ENCODE measurements at regions not wholly inside any gene's neighbourhood (a gene's known extent, or its start where the extent isn't known, plus 50 kb on each side); places are given as distances from the start of the nearest gene placed in this dataset.

DNA sequence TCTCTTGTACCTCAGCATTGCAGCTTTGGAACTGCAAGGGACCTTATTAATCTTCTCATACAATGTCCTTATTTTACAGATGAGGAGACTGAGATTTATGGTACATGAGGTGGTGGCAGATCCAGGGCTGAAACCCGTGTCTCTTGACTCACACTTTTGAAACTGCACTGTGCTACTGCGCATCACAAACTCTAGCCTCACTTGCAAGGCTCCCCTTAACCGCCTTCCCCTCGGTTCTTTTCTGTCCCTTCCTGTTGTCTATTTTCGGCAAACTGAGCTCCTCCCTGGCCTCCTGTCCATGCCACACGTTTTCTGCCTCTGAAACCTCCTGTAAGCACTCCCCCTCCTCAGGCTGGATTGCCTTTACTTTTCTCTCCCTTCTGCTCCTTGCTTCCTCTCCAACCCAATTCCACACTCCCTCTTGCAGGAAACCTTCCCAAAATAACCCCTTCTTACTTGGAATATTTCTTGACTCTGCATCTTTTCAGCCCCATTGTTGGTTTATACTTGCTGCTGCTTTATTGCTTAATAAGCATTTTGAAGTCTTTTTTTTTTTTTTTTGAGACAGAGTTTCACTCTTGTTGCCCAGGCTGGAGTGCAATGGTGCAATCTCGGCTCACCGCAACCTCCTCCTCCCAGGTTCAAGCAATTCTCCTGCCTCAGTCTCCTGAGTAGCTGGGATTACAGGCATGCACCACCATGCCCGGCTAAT is 72.4 kb upstream of the CISTR start:
- FAIRE-seq, result no peak
- H3K4me3 ChIP-seq (ENCODE audit: low read length in 3 of 3), result no peak overlapping the region
- no peak overlapping the region for H3K9ac ChIP-seq (ENCODE audit: low read length in 3 of 3)
- DNase-seq, result no peak
- H3K27me3 ChIP-seq (ENCODE audit: control insufficient read depth, insufficient read depth, low read length), result no peaks in the 10 kb centered on the region
- TF ChIP-seq, protein P1, sequence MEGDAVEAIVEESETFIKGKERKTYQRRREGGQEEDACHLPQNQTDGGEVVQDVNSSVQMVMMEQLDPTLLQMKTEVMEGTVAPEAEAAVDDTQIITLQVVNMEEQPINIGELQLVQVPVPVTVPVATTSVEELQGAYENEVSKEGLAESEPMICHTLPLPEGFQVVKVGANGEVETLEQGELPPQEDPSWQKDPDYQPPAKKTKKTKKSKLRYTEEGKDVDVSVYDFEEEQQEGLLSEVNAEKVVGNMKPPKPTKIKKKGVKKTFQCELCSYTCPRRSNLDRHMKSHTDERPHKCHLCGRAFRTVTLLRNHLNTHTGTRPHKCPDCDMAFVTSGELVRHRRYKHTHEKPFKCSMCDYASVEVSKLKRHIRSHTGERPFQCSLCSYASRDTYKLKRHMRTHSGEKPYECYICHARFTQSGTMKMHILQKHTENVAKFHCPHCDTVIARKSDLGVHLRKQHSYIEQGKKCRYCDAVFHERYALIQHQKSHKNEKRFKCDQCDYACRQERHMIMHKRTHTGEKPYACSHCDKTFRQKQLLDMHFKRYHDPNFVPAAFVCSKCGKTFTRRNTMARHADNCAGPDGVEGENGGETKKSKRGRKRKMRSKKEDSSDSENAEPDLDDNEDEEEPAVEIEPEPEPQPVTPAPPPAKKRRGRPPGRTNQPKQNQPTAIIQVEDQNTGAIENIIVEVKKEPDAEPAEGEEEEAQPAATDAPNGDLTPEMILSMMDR (IDR thresholded peaks at IDR 0.05; ENCODE audit: borderline replicate concordance, extremely low read depth, insufficient read depth), result no peak
- intact Hi-C loops (cut with DNase I), result no loop called here
- H3K27ac ChIP-seq (ENCODE audit: low read depth in 2 of 2, low read length in 2 of 2), result no peak overlapping the region
- H3K9me3 ChIP-seq (ENCODE audit: control insufficient read depth in 2 of 3, insufficient read depth in 1 of 3, low read length in 3 of 3), result no peaks in the 10 kb centered on the region
- no peaks in the 10 kb centered on the region for H3K4me1 ChIP-seq (ENCODE audit: control insufficient read depth in 2 of 3, insufficient read depth in 2 of 3, low read depth in 1 of 3, low read length in 3 of 3)
- H3K36me3 ChIP-seq (ENCODE audit: control insufficient read depth in 2 of 3, insufficient read depth in 3 of 3, low read length in 3 of 3), result no peaks in the 10 kb centered on the region

DNA sequence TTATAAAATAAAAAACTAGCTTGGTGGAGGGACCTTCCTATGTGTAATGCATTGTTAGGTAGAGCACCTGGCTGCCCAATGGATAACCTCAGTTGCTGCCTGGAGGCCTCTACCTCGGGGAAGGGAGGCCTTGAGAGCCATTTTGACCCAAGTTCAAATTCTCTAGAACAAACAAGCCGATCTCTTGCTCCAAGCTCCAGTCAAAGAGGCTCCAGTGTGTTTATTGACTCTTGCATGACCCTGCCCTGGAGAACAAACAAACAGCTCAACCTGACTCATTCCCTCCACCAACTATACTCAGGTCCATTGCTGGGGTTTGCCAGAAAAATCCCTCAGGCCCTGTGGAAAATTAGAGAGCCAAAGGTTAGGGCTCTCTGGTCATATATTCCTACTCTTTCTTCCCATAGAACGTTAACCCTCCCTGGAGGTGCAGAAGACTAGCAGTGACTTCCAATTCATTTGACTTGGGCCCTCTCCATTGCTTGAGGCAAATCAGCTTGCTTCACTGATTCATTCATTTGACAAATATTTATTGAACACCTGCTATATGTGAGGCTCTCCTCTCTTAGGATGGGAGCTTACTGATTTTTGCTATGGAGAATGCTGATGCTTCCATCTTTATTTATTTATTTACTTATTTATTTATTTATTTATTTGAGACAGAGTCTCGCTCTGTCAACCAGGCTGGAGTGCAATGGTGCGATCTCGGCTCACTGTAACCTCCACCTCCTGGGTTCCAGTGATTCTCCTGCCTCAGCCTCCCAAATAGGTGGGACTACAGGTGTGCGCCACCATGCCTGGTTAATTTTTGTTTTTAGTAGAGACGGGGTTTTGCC is 73.7 kb upstream of the CISTR start:
- no peaks in the 10 kb centered on the region for H3K36me3 ChIP-seq (ENCODE audit: control insufficient read depth in 2 of 3, insufficient read depth in 3 of 3, low read length in 3 of 3)
- H3K4me3 ChIP-seq (ENCODE audit: low read length in 3 of 3), result no peak overlapping the region
- H3K27me3 ChIP-seq (ENCODE audit: control insufficient read depth, insufficient read depth, low read length), result no peaks in the 10 kb centered on the region
- DNase-seq, result peak in 1 of 5 donors; percentile 30
- H3K9ac ChIP-seq (ENCODE audit: low read length in 3 of 3), result no peak overlapping the region
- TF ChIP-seq, protein P1 (IDR thresholded peaks at IDR 0.05; ENCODE audit: borderline replicate concordance, extremely low read depth, insufficient read depth), result no peak
- no peaks in the 10 kb centered on the region for H3K4me1 ChIP-seq (ENCODE audit: control insufficient read depth in 2 of 3, insufficient read depth in 2 of 3, low read depth in 1 of 3, low read length in 3 of 3)
- no peak for FAIRE-seq
- no peak overlapping the region for H3K27ac ChIP-seq (ENCODE audit: low read depth in 2 of 2, low read length in 2 of 2)
- intact Hi-C loops (cut with DNase I), result no loop called here
- no peaks in the 10 kb centered on the region for H3K9me3 ChIP-seq (ENCODE audit: control insufficient read depth in 2 of 3, insufficient read depth in 1 of 3, low read length in 3 of 3)

DNA sequence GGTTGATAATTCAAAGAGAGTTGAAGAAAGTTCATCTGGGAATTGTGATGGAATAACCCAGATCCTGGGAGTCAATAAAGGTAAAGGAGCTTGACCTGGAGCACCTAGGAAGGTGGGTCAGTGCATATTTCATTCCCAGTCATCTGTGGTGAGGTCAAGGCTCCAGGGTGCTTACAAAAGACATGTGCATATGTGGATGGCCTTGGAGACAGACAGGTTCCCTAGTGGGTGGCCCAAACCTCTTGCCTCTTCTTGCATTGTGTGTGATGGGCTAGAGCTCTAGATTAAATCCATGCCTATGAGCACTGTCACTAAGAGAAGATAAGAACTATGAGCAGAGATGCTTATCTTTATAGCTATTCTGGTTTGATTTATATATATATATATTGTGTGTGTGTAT is 75.5 kb upstream of the CISTR start:
- no peak for DNase-seq
- Histone ChIP-seq H3K4me1 (ENCODE audit: control insufficient read depth in 2 of 3, insufficient read depth in 2 of 3, low read depth in 1 of 3, low read length in 3 of 3) (no peaks in the 10 kb centered on the region), H3K36me3 (ENCODE audit: control insufficient read depth in 2 of 3, insufficient read depth in 3 of 3, low read length in 3 of 3) (no peaks in the 10 kb centered on the region), H3K9ac (ENCODE audit: low read length in 3 of 3) (no peak overlapping the region), H3K27me3 (ENCODE audit: control insufficient read depth, insufficient read depth, low read length) (no peaks in the 10 kb centered on the region), H3K9me3 (ENCODE audit: control insufficient read depth in 2 of 3, insufficient read depth in 1 of 3, low read length in 3 of 3) (no peaks in the 10 kb centered on the region), H3K4me3 (ENCODE audit: low read length in 3 of 3) (no peak overlapping the region), H3K27ac (ENCODE audit: low read depth in 2 of 2, low read length in 2 of 2) (no peak overlapping the region)
- intact Hi-C loops (cut with DNase I), result no loop called here
- no peak for FAIRE-seq
- TF ChIP-seq, protein P1 (IDR thresholded peaks at IDR 0.05; ENCODE audit: borderline replicate concordance, extremely low read depth, insufficient read depth), result no peak

All from kidney (tissue), 13 donors.